ENCODE measurements at regions not wholly inside any gene's neighbourhood (a gene's known extent, or its start where the extent isn't known, plus 50 kb on each side); places are given as distances from the start of the nearest gene placed in this dataset.
"Not testable (repeated sequence)": the region's sequence is repeated elsewhere in the genome, so short reads cannot be mapped to it uniquely, and the experiment has no call there.

DNA sequence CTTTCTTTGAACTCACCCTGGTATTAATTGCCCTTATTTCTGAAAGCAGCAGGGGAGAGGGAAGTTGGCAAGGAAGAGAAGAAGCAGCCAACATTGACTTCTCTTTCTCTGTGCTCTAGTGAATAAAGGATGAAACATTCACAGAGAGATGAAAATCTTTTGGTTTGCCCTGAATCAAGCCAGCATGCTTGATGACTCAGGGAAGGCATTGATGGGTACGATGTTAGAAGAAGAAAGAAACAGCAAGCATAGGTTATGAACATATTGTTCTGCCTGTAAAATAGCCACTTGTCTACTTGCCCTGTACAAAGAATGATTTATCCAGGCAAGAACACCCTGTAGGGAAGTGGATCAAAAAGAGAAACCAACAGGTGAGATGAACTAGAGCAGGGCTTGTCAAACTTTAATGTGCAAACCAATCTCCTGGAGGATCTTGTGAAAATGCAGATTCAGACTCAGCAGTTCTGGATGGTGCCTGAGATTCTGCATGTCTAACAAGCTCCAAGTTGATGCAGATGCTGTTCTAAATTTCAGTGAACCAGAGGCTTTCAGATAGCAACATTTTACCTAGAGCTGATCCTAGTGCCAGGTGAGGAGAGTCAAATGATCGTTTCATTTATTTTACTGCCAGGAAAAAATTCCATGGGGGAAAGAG lies 586.6 kb upstream of the TLE4 start:
- in situ Hi-C loops (cut with MboI; ENCODE audit: low sequenced_read_pairs in 4 of 4) = no loop called here
- ATAC-seq = no peak

DNA sequence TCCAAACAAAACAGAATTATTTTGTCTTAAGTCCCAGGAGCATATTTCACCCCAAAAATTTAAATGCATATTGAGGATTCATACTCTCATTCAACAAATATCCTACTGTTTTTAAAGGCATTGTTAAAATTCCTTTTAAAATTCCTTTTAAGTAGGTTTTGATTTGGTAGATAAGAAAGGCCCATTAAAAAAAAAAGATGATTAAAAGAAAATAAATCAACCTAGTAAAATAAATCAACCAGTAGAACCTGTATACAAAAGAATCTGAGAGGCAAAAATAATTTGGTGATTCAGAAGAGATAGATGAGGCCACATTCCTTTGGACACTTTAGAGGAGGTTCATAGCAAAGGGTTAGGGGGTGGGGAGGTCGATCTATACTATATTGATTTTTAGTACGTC lies 585.3 kb upstream of the TLE4 start:
- ATAC-seq (no peak), DNase-seq (no peak)
- H3K4me3 ChIP-seq = no peak overlapping the region
- H3K27me3 ChIP-seq = no peaks in the 10 kb centered on the region
- intact Hi-C loops (cut with DNase I; ENCODE audit: low total_unique reads) = no loop called here
- H3K4me1 ChIP-seq = no peaks in the 10 kb centered on the region
- no peak overlapping the region for H3K27ac ChIP-seq
- H3K36me3 ChIP-seq = no peaks in the 10 kb centered on the region
- TF ChIP-seq POLR2A (IDR thresholded peaks at IDR 0.05) = no peak
- TF ChIP-seq, protein P1, sequence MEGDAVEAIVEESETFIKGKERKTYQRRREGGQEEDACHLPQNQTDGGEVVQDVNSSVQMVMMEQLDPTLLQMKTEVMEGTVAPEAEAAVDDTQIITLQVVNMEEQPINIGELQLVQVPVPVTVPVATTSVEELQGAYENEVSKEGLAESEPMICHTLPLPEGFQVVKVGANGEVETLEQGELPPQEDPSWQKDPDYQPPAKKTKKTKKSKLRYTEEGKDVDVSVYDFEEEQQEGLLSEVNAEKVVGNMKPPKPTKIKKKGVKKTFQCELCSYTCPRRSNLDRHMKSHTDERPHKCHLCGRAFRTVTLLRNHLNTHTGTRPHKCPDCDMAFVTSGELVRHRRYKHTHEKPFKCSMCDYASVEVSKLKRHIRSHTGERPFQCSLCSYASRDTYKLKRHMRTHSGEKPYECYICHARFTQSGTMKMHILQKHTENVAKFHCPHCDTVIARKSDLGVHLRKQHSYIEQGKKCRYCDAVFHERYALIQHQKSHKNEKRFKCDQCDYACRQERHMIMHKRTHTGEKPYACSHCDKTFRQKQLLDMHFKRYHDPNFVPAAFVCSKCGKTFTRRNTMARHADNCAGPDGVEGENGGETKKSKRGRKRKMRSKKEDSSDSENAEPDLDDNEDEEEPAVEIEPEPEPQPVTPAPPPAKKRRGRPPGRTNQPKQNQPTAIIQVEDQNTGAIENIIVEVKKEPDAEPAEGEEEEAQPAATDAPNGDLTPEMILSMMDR (IDR thresholded peaks at IDR 0.05 in 4 of 5, conservative IDR thresholded peaks at IDR 0.05 in 1 of 5) = no peak
- in situ Hi-C loops (cut with MboI; ENCODE audit: low sequenced_read_pairs in 4 of 4) = no loop called here
- H3K9me3 ChIP-seq = no peaks in the 10 kb centered on the region

More for the DNA sequence above, 586.6 kb upstream of the TLE4 start:
- Histone ChIP-seq H3K36me3 (no peaks in the 10 kb centered on the region), H3K4me3 (no peak overlapping the region), H3K27ac (no peak overlapping the region), H3K27me3 (no peaks in the 10 kb centered on the region), H3K4me1 (no peaks in the 10 kb centered on the region), H3K9me3 (no peaks in the 10 kb centered on the region)
- no peak for DNase-seq
- TF ChIP-seq, protein P1 (IDR thresholded peaks at IDR 0.05 in 4 of 5, conservative IDR thresholded peaks at IDR 0.05 in 1 of 5) = no peak
- TF ChIP-seq POLR2A (IDR thresholded peaks at IDR 0.05) = no peak
- intact Hi-C loops (cut with DNase I; ENCODE audit: low total_unique reads) = no loop called here

- in situ Hi-C loops (cut with MboI; ENCODE audit: low sequenced_read_pairs in 4 of 4) (no loop called here), intact Hi-C loops (cut with DNase I; ENCODE audit: low total_unique reads) (no loop called here)
- no peak for ATAC-seq
- TF ChIP-seq, protein P1 (IDR thresholded peaks at IDR 0.05 in 4 of 5, conservative IDR thresholded peaks at IDR 0.05 in 1 of 5) = no peak
- no peak for TF ChIP-seq POLR2A (IDR thresholded peaks at IDR 0.05)
- Histone ChIP-seq H3K4me1 (no peaks in the 10 kb centered on the region), H3K36me3 (no peaks in the 10 kb centered on the region), H3K4me3 (no peak overlapping the region), H3K27ac (no peak overlapping the region), H3K27me3 (no peaks in the 10 kb centered on the region), H3K9me3 (no peaks in the 10 kb centered on the region)
- DNase-seq = no peak
These were observed 582.6 kb upstream of the TLE4 start for GRCh38 chr9:78989031-78989658.

DNA sequence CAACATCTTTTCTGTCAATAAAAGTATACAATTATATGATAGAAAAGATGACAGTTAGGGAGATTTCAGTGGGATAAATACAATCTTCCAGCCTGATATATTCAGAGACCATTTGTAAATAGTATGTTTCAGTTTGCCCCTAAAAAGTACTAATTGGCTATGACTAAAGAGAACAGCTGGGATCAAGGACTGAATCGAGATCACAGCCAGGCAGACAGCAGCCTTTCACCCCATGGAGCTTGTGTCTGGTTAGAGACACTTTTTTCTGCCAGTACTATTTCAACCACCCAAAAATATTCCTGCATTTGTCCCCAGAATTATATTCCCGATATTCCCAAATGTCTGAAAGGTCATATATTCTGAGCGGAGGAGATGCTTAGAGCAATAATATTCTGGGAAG lies 577.3 kb upstream of the TLE4 start:
- no peak overlapping the region for H3K4me3 ChIP-seq
- ATAC-seq = no peak

GRCh38 chr9:78994974-78995373 lies 576.8 kb upstream of the TLE4 start:
- H3K4me3 ChIP-seq; ATAC-seq; H3K27me3 ChIP-seq; H3K4me1 ChIP-seq; H3K27ac ChIP-seq; DNase-seq; intact Hi-C loops (cut with DNase I; ENCODE audit: low total_unique reads); H3K36me3 ChIP-seq; H3K9me3 ChIP-seq; in situ Hi-C loops (cut with MboI; ENCODE audit: low sequenced_read_pairs in 4 of 4): not testable (repeated sequence)

More for the DNA sequence above, 577.3 kb upstream of the TLE4 start:
- DNase-seq = no peak
- in situ Hi-C loops (cut with MboI; ENCODE audit: low sequenced_read_pairs in 4 of 4) (no loop called here), intact Hi-C loops (cut with DNase I; ENCODE audit: low total_unique reads) (no loop called here)
- no peak overlapping the region for H3K27ac ChIP-seq
- no peaks in the 10 kb centered on the region for H3K36me3 ChIP-seq
- no peaks in the 10 kb centered on the region for H3K27me3 ChIP-seq
- H3K4me1 ChIP-seq = no peaks in the 10 kb centered on the region
- no peaks in the 10 kb centered on the region for H3K9me3 ChIP-seq
- TF ChIP-seq, protein P1 (IDR thresholded peaks at IDR 0.05 in 4 of 5, conservative IDR thresholded peaks at IDR 0.05 in 1 of 5) = no peak
- TF ChIP-seq POLR2A (IDR thresholded peaks at IDR 0.05) = no peak

Measured in gastrocnemius medialis (tissue), 4 donors.